C4-2B (cell line): ENCODE measurements at regions not wholly inside any gene's neighbourhood (a gene's known extent, or its start where the extent isn't known, plus 50 kb on each side); places are given as distances from the start of the nearest gene placed in this dataset.

Experiments
- H3K27ac ChIP-seq: fragments of 450-650 bp; 2 replicates; pipeline ENCODE4 v1.5.1; 2017
- CTCF ChIP-seq: fragments of 450-650 bp; conservative IDR thresholded peaks from 2 replicates; pipeline ENCODE4 v1.5.1; 2017; ENCODE audit warnings: mild to moderate bottlenecking
- ZFX ChIP-seq: fragments of 450-650 bp; IDR thresholded peaks from 2 replicates; pipeline ENCODE4 v1.6.1; 2017

GRCh38 chr9:116066221-116066620 is 87.4 kb upstream of the PAPPA start:
- TF ChIP-seq ZFX (no peak), CTCF (no peak)

GRCh38 chr9:116067566-116067965 is 86.0 kb upstream of the PAPPA start:
- no peak overlapping the region for H3K27ac ChIP-seq
- no peak for TF ChIP-seq CTCF
- TF ChIP-seq ZFX: no peak

More at GRCh38 chr9:116066221-116066620, 87.4 kb upstream of the PAPPA start:
- no peak overlapping the region for H3K27ac ChIP-seq

GRCh38 chr9:116070256-116070914 is 83.2 kb upstream of the PAPPA start:
- H3K27ac ChIP-seq: no peak overlapping the region

GRCh38 chr9:116072046-116072445 is 81.5 kb upstream of the PAPPA start:
- no peak overlapping the region for H3K27ac ChIP-seq
- TF ChIP-seq CTCF: no peak
- TF ChIP-seq ZFX: no peak

More at GRCh38 chr9:116070256-116070914, 83.2 kb upstream of the PAPPA start:
- no peak for TF ChIP-seq CTCF
- no peak for TF ChIP-seq ZFX

GRCh38 chr9:116073826-116074225 is 79.8 kb upstream of the PAPPA start:
- no peak overlapping the region for H3K27ac ChIP-seq

GRCh38 chr9:116074658-116075057 is 78.9 kb upstream of the PAPPA start:
- H3K27ac ChIP-seq: no peak overlapping the region
- TF ChIP-seq CTCF (no peak), ZFX (no peak)

More at GRCh38 chr9:116073826-116074225, 79.8 kb upstream of the PAPPA start:
- TF ChIP-seq ZFX: no peak
- no peak for TF ChIP-seq CTCF

- TF ChIP-seq CTCF (no peak), ZFX (no peak)
- H3K27ac ChIP-seq: no peak overlapping the region
These were observed 78.4 kb upstream of the PAPPA start for GRCh38 chr9:116075191-116075590.
